WTC11 (cell line): ENCODE measurements at regions not wholly inside any gene's neighbourhood (a gene's known extent, or its start where the extent isn't known, plus 50 kb on each side); places are given as distances from the start of the nearest gene placed in this dataset.
A peak's percentile ranks its signal among the peaks of the same experiment; 100 is the strongest.

Source experiments
- ATAC-seq: fragments of 200-7000 bp; cut with Tn5 transposase; 2 replicates; pipeline ENCODE4 v1.10.0; 2021; ENCODE audit warnings: mild to moderate bottlenecking, moderate library complexity
- CTCF ChIA-PET: fragments of 300-600 bp; sonication (Branson Sonifier 250); formaldehyde crosslinking; loops from one replicate; lab custom pipeline; 2021; ENCODE audit warnings: antibody characterized with exemption; lab: Charles Lee
- POLR2A ChIA-PET: fragments of 350-600 bp; sonication (Branson Sonifier 250); formaldehyde crosslinking; loops from one replicate; lab custom pipeline; 2021; ENCODE audit warnings: antibody characterized with exemption; lab: Charles Lee
- DNase-seq: peaks from one replicate; pipeline ENCODE4 v3.0.0; 2021; ENCODE audit warnings: low spot score
- H3K27ac Mint-ChIP-seq: 2 replicates; pipeline ENCODE4 v1.8.0; 2021; ENCODE audit warnings: mixed read lengths
- H3K27me3 Mint-ChIP-seq: 2 replicates; pipeline ENCODE4 v1.8.0; 2021; ENCODE audit warnings: low read depth, mild to moderate bottlenecking, moderate library complexity, mixed read lengths
- H3K36me3 Mint-ChIP-seq: 2 replicates; pipeline ENCODE4 v1.8.0; 2021; ENCODE audit warnings: mixed read lengths
- H3K4me1 Mint-ChIP-seq: 2 replicates; pipeline ENCODE4 v1.8.0; 2022; ENCODE audit warnings: mixed read lengths
- H3K4me3 Mint-ChIP-seq: 2 replicates; pipeline ENCODE4 v1.8.0; 2021; ENCODE audit warnings: mild to moderate bottlenecking, moderate library complexity, mixed read lengths
- H3K9me3 Mint-ChIP-seq: 2 replicates; pipeline ENCODE4 v1.8.0; 2021; ENCODE audit warnings: mixed read lengths
- CBFB ChIP-seq: sonication (generic); formaldehyde crosslinking; IDR thresholded peaks from 2 replicates; pipeline ENCODE4 v1.8.1; 2022; ENCODE audit warnings: mild to moderate bottlenecking, low read depth, missing genetic modification reagents
- GABPB1 ChIP-seq: sonication (generic); formaldehyde crosslinking; IDR thresholded peaks from 2 replicates; pipeline ENCODE4 v1.8.1; 2023; ENCODE audit warnings: mild to moderate bottlenecking, missing genetic modification reagents
- JUN ChIP-seq: sonication (generic); formaldehyde crosslinking; IDR thresholded peaks from 2 replicates; pipeline ENCODE4 v1.8.0; 2023; ENCODE audit warnings: mild to moderate bottlenecking, missing genetic modification reagents
- KAT7 ChIP-seq: sonication (generic); formaldehyde crosslinking; IDR thresholded peaks from 2 replicates; pipeline ENCODE4 v1.8.1; 2023; ENCODE audit warnings: missing genetic modification reagents, mild to moderate bottlenecking, borderline replicate concordance
- SP1 ChIP-seq: sonication (generic); formaldehyde crosslinking; conservative IDR thresholded peaks from 2 replicates; pipeline ENCODE4 v1.8.1; 2022; ENCODE audit warnings: missing genetic modification reagents
- ZNF232 ChIP-seq: sonication (generic); formaldehyde crosslinking; IDR thresholded peaks from 2 replicates; pipeline ENCODE4 v1.8.0; 2022; ENCODE audit warnings: mild to moderate bottlenecking, missing genetic modification reagents
- ZNF423 ChIP-seq: fragments of 250-450 bp; sonication (Bioruptor Pico); IDR thresholded peaks from 2 replicates; pipeline ENCODE4 v2.1.2; 2022; ENCODE audit warnings: mild to moderate bottlenecking, moderate library complexity
- TF ChIP-seq, protein P1 (sequence below): sonication (generic); formaldehyde crosslinking; IDR thresholded peaks from 2 replicates; pipeline ENCODE4 v1.8.1; 2023; ENCODE audit warnings: mild to moderate bottlenecking, missing genetic modification reagents, moderate library complexity
- TF ChIP-seq, protein P2 (sequence below): sonication (generic); formaldehyde crosslinking; IDR thresholded peaks from 2 replicates; pipeline ENCODE4 v1.8.0; 2022; ENCODE audit warnings: mild to moderate bottlenecking, missing genetic modification reagents
- TF ChIP-seq, protein P3 (sequence below): fragments of 250-450 bp; sonication (Bioruptor Pico); IDR thresholded peaks from 2 replicates; pipeline ENCODE4 v2.1.2; 2022; ENCODE audit warnings: mild to moderate bottlenecking, moderate library complexity
- TF ChIP-seq, protein P4 (sequence below): sonication (generic); formaldehyde crosslinking; IDR thresholded peaks from 2 replicates; pipeline ENCODE4 v1.8.1; 2022; ENCODE audit warnings: low read depth, mild to moderate bottlenecking, moderate library complexity, missing genetic modification reagents, borderline replicate concordance
- TF ChIP-seq, protein P5 (sequence below): sonication (generic); formaldehyde crosslinking; IDR thresholded peaks from 2 replicates; pipeline ENCODE4 v1.8.1; 2022; ENCODE audit warnings: mild to moderate bottlenecking, missing genetic modification reagents, moderate library complexity, borderline replicate concordance
- TF ChIP-seq, protein P6 (sequence below): sonication (generic); formaldehyde crosslinking; IDR thresholded peaks from 2 replicates; pipeline ENCODE4 v1.8.0; 2022; ENCODE audit warnings: missing genetic modification reagents
- TF ChIP-seq, protein P7 (sequence below): fragments of 250-450 bp; sonication (Bioruptor Pico); IDR thresholded peaks from 2 replicates; pipeline ENCODE4 v1.9.0; 2021; ENCODE audit warnings: moderate library complexity, mild to moderate bottlenecking, inconsistent platforms, borderline replicate concordance
- TF ChIP-seq, protein P8 (sequence below): sonication (generic); formaldehyde crosslinking; IDR thresholded peaks from 2 replicates; pipeline ENCODE4 v1.8.0; 2022; ENCODE audit warnings: mild to moderate bottlenecking, missing genetic modification reagents

DNA sequence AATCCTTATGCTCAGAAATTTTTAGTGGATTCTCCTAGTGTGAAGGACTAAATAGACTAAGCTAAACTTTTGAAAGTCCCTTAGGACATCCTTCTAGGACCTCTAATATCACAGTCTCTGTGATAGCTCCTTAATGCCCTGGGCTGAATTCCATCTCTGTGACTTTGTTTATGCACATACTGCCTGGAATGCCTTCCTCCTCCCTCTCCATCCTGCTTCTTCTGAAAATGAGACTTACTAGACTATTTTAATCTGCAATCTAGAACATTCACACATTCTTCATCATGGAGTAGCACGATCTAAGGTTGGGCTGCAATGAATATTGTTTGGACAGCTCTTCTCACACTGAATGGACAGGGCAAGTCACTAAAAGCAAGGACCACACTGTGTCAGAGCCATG is 65.0 kb upstream of the MSX1 start (continued):
- TF ChIP-seq, protein P1, sequence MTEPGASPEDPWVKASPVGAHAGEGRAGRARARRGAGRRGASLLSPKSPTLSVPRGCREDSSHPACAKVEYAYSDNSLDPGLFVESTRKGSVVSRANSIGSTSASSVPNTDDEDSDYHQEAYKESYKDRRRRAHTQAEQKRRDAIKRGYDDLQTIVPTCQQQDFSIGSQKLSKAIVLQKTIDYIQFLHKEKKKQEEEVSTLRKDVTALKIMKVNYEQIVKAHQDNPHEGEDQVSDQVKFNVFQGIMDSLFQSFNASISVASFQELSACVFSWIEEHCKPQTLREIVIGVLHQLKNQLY (CRISPR knock-in tag): no peak
- TF ChIP-seq GABPB1 (no peak), SP1 (CRISPR knock-in tag) (no peak), JUN (CRISPR knock-in tag) (no peak), CBFB (no peak)
- TF ChIP-seq, protein P2, sequence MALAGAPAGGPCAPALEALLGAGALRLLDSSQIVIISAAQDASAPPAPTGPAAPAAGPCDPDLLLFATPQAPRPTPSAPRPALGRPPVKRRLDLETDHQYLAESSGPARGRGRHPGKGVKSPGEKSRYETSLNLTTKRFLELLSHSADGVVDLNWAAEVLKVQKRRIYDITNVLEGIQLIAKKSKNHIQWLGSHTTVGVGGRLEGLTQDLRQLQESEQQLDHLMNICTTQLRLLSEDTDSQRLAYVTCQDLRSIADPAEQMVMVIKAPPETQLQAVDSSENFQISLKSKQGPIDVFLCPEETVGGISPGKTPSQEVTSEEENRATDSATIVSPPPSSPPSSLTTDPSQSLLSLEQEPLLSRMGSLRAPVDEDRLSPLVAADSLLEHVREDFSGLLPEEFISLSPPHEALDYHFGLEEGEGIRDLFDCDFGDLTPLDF (CRISPR knock-in tag): no peak

DNA sequence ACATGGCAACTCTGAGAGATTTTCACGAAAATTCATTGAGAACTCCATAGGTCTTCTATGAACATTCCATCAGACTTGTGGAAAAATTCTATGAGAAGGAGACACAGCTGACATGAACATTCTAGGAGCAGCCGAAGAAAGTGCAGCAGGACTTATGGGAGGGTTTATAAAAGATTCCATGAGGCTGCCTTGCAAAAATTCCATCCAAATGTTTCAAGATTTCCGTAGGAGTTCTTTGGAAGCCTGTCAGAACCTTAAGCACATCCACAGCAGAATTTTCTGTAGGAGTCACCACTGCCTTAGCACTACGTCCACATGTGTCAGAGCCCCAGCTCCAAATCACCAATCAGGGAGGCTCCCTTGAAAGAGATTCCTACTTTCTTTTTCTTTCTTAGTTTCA is 67.0 kb upstream of the MSX1 start:
- peaks cover 33% of the 10 kb centered on the region for H3K36me3 Mint-ChIP-seq
- no peak overlapping the region for H3K27ac Mint-ChIP-seq
- CTCF ChIA-PET: interaction anchor here (1.6 kb wide), 1 partner anchor 75 kb away, joined by 4 read pairs; no protein-coding TSS in a partner anchor
- H3K27me3 Mint-ChIP-seq: peaks cover 34% of the 10 kb centered on the region
- peaks cover 51% of the 10 kb centered on the region for H3K9me3 Mint-ChIP-seq
- ATAC-seq (no peak), DNase-seq (no peak)
- peaks cover 10% of the 10 kb centered on the region for H3K4me1 Mint-ChIP-seq
- POLR2A ChIA-PET: no interaction called here
- H3K4me3 Mint-ChIP-seq: no peak overlapping the region
- TF ChIP-seq, protein P3, sequence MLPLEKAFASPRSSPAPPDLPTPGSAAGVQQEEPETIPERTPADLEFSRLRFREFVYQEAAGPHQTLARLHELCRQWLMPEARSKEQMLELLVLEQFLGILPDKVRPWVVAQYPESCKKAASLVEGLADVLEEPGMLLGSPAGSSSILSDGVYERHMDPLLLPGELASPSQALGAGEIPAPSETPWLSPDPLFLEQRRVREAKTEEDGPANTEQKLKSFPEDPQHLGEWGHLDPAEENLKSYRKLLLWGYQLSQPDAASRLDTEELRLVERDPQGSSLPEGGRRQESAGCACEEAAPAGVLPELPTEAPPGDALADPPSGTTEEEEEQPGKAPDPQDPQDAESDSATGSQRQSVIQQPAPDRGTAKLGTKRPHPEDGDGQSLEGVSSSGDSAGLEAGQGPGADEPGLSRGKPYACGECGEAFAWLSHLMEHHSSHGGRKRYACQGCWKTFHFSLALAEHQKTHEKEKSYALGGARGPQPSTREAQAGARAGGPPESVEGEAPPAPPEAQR: no peak
- no peak for TF ChIP-seq KAT7

DNA sequence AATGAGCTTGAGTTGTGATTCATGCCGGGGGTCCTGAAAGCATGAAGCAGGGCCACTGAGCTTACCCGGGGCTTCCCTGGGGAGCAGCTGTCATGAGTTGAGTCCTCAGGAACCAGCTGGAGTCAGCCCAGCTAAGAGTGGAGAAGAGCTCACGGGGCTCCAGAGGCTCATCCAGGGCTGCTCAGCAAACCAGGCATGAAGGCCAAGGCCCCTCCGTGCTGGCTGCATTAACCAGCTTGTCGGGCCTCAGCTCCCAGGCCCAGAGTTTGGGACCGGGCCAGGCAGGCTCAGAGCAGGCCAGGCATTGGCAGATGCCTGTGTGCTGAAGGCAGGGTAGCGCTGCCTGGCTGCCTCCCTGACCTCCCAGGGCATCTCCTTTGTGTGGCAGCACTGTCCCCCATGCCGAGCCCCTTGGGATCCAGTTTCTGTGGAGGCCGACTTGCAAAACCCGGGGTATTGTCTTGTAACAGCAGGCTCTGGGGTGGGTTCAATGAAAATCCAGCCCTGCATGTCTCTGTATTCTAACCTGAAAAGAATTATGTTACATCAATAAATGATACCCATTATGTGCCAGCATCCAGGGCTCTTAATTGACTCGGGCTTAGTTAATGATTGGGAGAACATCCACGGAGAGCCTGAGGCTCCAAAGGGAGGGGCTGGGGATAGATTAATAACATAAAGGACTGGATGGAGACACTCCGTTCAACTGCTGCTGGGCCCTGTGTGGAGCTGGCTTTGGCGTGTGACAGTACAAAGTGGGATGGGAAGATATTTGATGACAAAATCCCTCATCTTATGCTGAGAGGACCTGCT is 68.0 kb upstream of the MSX1 start:
- ChIA-PET POLR2A (no interaction called here), CTCF (interaction anchor here (1.3 to 1.6 kb wide), 2 partner anchors 76 to 122 kb away, joined by 3 to 4 read pairs; no protein-coding TSS in a partner anchor)
- no peak overlapping the region for H3K4me3 Mint-ChIP-seq
- H3K4me1 Mint-ChIP-seq: peaks cover 10% of the 10 kb centered on the region
- H3K9me3 Mint-ChIP-seq: peaks cover 52% of the 10 kb centered on the region
- ATAC-seq (peak; percentile 95), DNase-seq (peak; percentile 31)
- H3K36me3 Mint-ChIP-seq: peaks cover 35% of the 10 kb centered on the region
- H3K27ac Mint-ChIP-seq: no peak overlapping the region
- H3K27me3 Mint-ChIP-seq: peaks cover 31% of the 10 kb centered on the region
- TF ChIP-seq JUN (CRISPR knock-in tag) (0 out of 2 replicates have a peak, but pooled peaks have one; percentile 22), ZNF232 (CRISPR knock-in tag) (no peak), ZNF423 (CRISPR knock-in tag) (0 out of 2 replicates have a peak, but pooled peaks have one; percentile 20)
- TF ChIP-seq, protein P4, sequence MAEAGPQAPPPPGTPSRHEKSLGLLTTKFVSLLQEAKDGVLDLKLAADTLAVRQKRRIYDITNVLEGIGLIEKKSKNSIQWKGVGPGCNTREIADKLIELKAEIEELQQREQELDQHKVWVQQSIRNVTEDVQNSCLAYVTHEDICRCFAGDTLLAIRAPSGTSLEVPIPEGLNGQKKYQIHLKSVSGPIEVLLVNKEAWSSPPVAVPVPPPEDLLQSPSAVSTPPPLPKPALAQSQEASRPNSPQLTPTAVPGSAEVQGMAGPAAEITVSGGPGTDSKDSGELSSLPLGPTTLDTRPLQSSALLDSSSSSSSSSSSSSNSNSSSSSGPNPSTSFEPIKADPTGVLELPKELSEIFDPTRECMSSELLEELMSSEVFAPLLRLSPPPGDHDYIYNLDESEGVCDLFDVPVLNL (CRISPR knock-in tag): no peak
- TF ChIP-seq, protein P5, sequence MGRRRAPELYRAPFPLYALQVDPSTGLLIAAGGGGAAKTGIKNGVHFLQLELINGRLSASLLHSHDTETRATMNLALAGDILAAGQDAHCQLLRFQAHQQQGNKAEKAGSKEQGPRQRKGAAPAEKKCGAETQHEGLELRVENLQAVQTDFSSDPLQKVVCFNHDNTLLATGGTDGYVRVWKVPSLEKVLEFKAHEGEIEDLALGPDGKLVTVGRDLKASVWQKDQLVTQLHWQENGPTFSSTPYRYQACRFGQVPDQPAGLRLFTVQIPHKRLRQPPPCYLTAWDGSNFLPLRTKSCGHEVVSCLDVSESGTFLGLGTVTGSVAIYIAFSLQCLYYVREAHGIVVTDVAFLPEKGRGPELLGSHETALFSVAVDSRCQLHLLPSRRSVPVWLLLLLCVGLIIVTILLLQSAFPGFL (CRISPR knock-in tag): no peak
- TF ChIP-seq, protein P6, sequence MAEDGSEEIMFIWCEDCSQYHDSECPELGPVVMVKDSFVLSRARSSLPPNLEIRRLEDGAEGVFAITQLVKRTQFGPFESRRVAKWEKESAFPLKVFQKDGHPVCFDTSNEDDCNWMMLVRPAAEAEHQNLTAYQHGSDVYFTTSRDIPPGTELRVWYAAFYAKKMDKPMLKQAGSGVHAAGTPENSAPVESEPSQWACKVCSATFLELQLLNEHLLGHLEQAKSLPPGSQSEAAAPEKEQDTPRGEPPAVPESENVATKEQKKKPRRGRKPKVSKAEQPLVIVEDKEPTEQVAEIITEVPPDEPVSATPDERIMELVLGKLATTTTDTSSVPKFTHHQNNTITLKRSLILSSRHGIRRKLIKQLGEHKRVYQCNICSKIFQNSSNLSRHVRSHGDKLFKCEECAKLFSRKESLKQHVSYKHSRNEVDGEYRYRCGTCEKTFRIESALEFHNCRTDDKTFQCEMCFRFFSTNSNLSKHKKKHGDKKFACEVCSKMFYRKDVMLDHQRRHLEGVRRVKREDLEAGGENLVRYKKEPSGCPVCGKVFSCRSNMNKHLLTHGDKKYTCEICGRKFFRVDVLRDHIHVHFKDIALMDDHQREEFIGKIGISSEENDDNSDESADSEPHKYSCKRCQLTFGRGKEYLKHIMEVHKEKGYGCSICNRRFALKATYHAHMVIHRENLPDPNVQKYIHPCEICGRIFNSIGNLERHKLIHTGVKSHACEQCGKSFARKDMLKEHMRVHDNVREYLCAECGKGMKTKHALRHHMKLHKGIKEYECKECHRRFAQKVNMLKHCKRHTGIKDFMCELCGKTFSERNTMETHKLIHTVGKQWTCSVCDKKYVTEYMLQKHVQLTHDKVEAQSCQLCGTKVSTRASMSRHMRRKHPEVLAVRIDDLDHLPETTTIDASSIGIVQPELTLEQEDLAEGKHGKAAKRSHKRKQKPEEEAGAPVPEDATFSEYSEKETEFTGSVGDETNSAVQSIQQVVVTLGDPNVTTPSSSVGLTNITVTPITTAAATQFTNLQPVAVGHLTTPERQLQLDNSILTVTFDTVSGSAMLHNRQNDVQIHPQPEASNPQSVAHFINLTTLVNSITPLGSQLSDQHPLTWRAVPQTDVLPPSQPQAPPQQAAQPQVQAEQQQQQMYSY (CRISPR knock-in tag): peak; percentile 70
- TF ChIP-seq, protein P7, sequence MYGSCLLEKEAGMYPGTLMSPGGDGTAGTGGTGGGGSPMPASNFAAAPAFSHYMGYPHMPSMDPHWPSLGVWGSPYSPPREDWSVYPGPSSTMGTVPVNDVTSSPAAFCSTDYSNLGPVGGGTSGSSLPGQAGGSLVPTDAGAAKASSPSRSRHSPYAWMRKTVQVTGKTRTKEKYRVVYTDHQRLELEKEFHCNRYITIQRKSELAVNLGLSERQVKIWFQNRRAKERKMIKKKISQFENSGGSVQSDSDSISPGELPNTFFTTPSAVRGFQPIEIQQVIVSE (CRISPR knock-in tag): no peak
- TF ChIP-seq, protein P8, sequence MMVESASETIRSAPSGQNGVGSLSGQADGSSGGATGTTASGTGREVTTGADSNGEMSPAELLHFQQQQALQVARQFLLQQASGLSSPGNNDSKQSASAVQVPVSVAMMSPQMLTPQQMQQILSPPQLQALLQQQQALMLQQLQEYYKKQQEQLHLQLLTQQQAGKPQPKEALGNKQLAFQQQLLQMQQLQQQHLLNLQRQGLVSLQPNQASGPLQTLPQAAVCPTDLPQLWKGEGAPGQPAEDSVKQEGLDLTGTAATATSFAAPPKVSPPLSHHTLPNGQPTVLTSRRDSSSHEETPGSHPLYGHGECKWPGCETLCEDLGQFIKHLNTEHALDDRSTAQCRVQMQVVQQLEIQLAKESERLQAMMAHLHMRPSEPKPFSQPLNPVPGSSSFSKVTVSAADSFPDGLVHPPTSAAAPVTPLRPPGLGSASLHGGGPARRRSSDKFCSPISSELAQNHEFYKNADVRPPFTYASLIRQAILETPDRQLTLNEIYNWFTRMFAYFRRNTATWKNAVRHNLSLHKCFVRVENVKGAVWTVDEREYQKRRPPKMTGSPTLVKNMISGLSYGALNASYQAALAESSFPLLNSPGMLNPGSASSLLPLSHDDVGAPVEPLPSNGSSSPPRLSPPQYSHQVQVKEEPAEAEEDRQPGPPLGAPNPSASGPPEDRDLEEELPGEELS (CRISPR knock-in tag): 0 out of 2 replicates have a peak, but pooled peaks have one; percentile 11
